Caco-2 (cell line): ENCODE measurements at regions not wholly inside any gene's neighbourhood (a gene's known extent, or its start where the extent isn't known, plus 50 kb on each side); places are given as distances from the start of the nearest gene placed in this dataset.

Source experiments
- BruUV-seq: library from RNA; stranded (reverse); fragments of 400-500 nt; replicated peaks from 2 replicates; lab custom pipeline; 2021; lab: Mats Ljungman, UMichigan
- CTCF ChIA-PET: fragments of 300-600 bp; sonication (Branson Sonifier 250); formaldehyde crosslinking; loops from one replicate; lab custom pipeline; 2022; ENCODE audit warnings: antibody characterized with exemption; lab: Charles Lee
- POLR2A ChIA-PET: fragments of 300-600 bp; sonication (Branson Sonifier 250); formaldehyde crosslinking; loops from one replicate; lab custom pipeline; 2022; ENCODE audit warnings: antibody characterized with exemption; lab: Charles Lee
- DNase-seq, 2 experiments: peaks; one replicate each; pipeline versions ENCODE4 v3.0.0 to v3.0.0-alpha.2; 2020 to 2022
- H3K27me3 ChIP-seq: replicated peaks from 2 replicates; pipeline ENCODE4 v1.6.0; 2011; ENCODE audit warnings: low read length; ENCODE audit not compliant: control insufficient read depth, insufficient read depth
- H3K36me3 ChIP-seq: 2 replicates; pipeline ENCODE4 v1.5.1; 2011; ENCODE audit warnings: low read length; ENCODE audit not compliant: control insufficient read depth, insufficient read depth
- H3K4me1 ChIP-seq: fragments of 250-450 bp; sonication (Bioruptor Pico); 2 replicates; pipeline ENCODE4 v1.5.1; 2020; ENCODE audit warnings: mild to moderate bottlenecking
- H3K4me3 ChIP-seq: 2 replicates; pipeline ENCODE4 v1.5.1; 2011; ENCODE audit warnings: low read depth, mild to moderate bottlenecking, control low read depth, low read length
- H3K9me3 ChIP-seq: fragments of 250-450 bp; sonication (Bioruptor Pico); 2 replicates; pipeline ENCODE4 v1.5.1; 2020; ENCODE audit warnings: mild to moderate bottlenecking, moderate library complexity
- H3K27ac Mint-ChIP-seq: one replicate; pipeline ENCODE4 v1.8.0; 2022; ENCODE audit warnings: mixed read lengths; ENCODE audit not compliant: unreplicated experiment
- H3K27me3 Mint-ChIP-seq: one replicate; pipeline ENCODE4 v1.8.0; 2022; ENCODE audit warnings: mixed read lengths; ENCODE audit not compliant: insufficient read depth, unreplicated experiment
- H3K36me3 Mint-ChIP-seq: one replicate; pipeline ENCODE4 v1.8.0; 2022; ENCODE audit warnings: mild to moderate bottlenecking, mixed read lengths; ENCODE audit not compliant: insufficient read depth, unreplicated experiment
- H3K4me1 Mint-ChIP-seq: one replicate; pipeline ENCODE4 v1.8.0; 2022; ENCODE audit warnings: low read depth, mixed read lengths; ENCODE audit not compliant: unreplicated experiment
- H3K4me3 Mint-ChIP-seq: one replicate; pipeline ENCODE4 v1.8.0; 2022; ENCODE audit warnings: mild to moderate bottlenecking, moderate library complexity, mixed read lengths; ENCODE audit not compliant: unreplicated experiment
- H3K9me3 Mint-ChIP-seq: one replicate; pipeline ENCODE4 v1.8.0; 2022; ENCODE audit warnings: mixed read lengths; ENCODE audit not compliant: unreplicated experiment
- intact Hi-C: fragments of 100-400 bp; cut with micrococcal nuclease; formaldehyde crosslinking; loops from one replicate; pipeline ENCODE4 v1.10.0; 2022; ENCODE audit not compliant: unreplicated experiment
- TF ChIP-seq, protein P1 (sequence below), 2 experiments: fragments of 200-600 bp in 1 of 2; IDR thresholded peaks; 1 replicate in 1 of 2; 2 replicates in 1 of 2; pipeline versions ENCODE4 v1.5.1 to v1.8.0; 2011 to 2022; ENCODE audit warnings: antibody characterized with exemption in 1 of 2, control low read depth in 1 of 2, inconsistent platforms in 1 of 2, low read depth in 1 of 2, low read length in 1 of 2, mild to moderate bottlenecking in 1 of 2, moderate library complexity in 1 of 2; ENCODE audit not compliant: insufficient read depth in 1 of 2, severe bottlenecking in 1 of 2, unreplicated experiment in 1 of 2

- Mint-ChIP-seq H3K27ac (no peak overlapping the region), H3K4me3 (no peak overlapping the region), H3K4me1 (no peaks in the 10 kb centered on the region), H3K36me3 (no peaks in the 10 kb centered on the region), H3K27me3 (peaks cover 4% of the 10 kb centered on the region), H3K9me3 (no peaks in the 10 kb centered on the region)
- intact Hi-C loops = no loop called here
- ChIA-PET POLR2A (no interaction called here), CTCF (interaction anchor here (0.6 kb wide), 1 partner anchor 810 kb away, joined by 3 read pairs; no protein-coding TSS in a partner anchor)
- H3K4me3 ChIP-seq = no peak overlapping the region
- H3K27me3 ChIP-seq = no peaks in the 10 kb centered on the region
- no peak for DNase-seq
- BruUV-seq = no TSS peak
- H3K4me1 ChIP-seq = no peaks in the 10 kb centered on the region
- TF ChIP-seq, protein P1, sequence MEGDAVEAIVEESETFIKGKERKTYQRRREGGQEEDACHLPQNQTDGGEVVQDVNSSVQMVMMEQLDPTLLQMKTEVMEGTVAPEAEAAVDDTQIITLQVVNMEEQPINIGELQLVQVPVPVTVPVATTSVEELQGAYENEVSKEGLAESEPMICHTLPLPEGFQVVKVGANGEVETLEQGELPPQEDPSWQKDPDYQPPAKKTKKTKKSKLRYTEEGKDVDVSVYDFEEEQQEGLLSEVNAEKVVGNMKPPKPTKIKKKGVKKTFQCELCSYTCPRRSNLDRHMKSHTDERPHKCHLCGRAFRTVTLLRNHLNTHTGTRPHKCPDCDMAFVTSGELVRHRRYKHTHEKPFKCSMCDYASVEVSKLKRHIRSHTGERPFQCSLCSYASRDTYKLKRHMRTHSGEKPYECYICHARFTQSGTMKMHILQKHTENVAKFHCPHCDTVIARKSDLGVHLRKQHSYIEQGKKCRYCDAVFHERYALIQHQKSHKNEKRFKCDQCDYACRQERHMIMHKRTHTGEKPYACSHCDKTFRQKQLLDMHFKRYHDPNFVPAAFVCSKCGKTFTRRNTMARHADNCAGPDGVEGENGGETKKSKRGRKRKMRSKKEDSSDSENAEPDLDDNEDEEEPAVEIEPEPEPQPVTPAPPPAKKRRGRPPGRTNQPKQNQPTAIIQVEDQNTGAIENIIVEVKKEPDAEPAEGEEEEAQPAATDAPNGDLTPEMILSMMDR (IDR thresholded peaks at IDR 0.05; ENCODE audit: insufficient read depth in 1 of 2, low read depth in 1 of 2, low read length in 1 of 2, severe bottlenecking in 1 of 2, unreplicated experiment in 1 of 2) = no peak
- H3K9me3 ChIP-seq = no peaks in the 10 kb centered on the region
- H3K36me3 ChIP-seq = no peaks in the 10 kb centered on the region
Observed at GRCh38 chr22:48004038-48004437, 1241.6 kb downstream of the TBC1D22A start.

GRCh38 chr22:48001101-48001500 lies 1238.7 kb downstream of the TBC1D22A start:
- DNase-seq = no peak
- H3K36me3 ChIP-seq = no peaks in the 10 kb centered on the region
- H3K27me3 Mint-ChIP-seq = peaks cover 2% of the 10 kb centered on the region
- TF ChIP-seq, protein P1 (IDR thresholded peaks at IDR 0.05; ENCODE audit: insufficient read depth in 1 of 2, low read depth in 1 of 2, low read length in 1 of 2, severe bottlenecking in 1 of 2, unreplicated experiment in 1 of 2) = no peak
- intact Hi-C loops = no loop called here
- ChIA-PET POLR2A (no interaction called here), CTCF (no interaction called here)
- no peaks in the 10 kb centered on the region for H3K9me3 ChIP-seq
- no peak overlapping the region for H3K27ac Mint-ChIP-seq
- H3K9me3 Mint-ChIP-seq = no peaks in the 10 kb centered on the region
- no peak overlapping the region for H3K4me3 Mint-ChIP-seq
- no peaks in the 10 kb centered on the region for H3K36me3 Mint-ChIP-seq
- H3K4me1 Mint-ChIP-seq = no peaks in the 10 kb centered on the region
- no TSS peak for BruUV-seq
- H3K4me1 ChIP-seq = no peaks in the 10 kb centered on the region
- H3K27me3 ChIP-seq = no peaks in the 10 kb centered on the region
- no peak overlapping the region for H3K4me3 ChIP-seq

- no peak overlapping the region for H3K4me3 ChIP-seq
- Mint-ChIP-seq H3K27ac (no peak overlapping the region), H3K4me3 (no peak overlapping the region), H3K36me3 (no peaks in the 10 kb centered on the region), H3K9me3 (no peaks in the 10 kb centered on the region), H3K27me3 (peaks cover 2% of the 10 kb centered on the region), H3K4me1 (no peaks in the 10 kb centered on the region)
- no peaks in the 10 kb centered on the region for H3K4me1 ChIP-seq
- H3K9me3 ChIP-seq = no peaks in the 10 kb centered on the region
- ChIA-PET CTCF (no interaction called here), POLR2A (no interaction called here)
- DNase-seq = no peak
- H3K36me3 ChIP-seq = no peaks in the 10 kb centered on the region
- no peaks in the 10 kb centered on the region for H3K27me3 ChIP-seq
- TF ChIP-seq, protein P1 (IDR thresholded peaks at IDR 0.05; ENCODE audit: insufficient read depth in 1 of 2, low read depth in 1 of 2, low read length in 1 of 2, severe bottlenecking in 1 of 2, unreplicated experiment in 1 of 2) = no peak
- BruUV-seq = no TSS peak
- intact Hi-C loops = no loop called here
Observed at GRCh38 chr22:47997612-47998011, 1235.2 kb downstream of the TBC1D22A start.
